ENCODE measurements at regions not wholly inside any gene's neighbourhood (a gene's known extent, or its start where the extent isn't known, plus 50 kb on each side); places are given as distances from the start of the nearest gene placed in this dataset.

DNA sequence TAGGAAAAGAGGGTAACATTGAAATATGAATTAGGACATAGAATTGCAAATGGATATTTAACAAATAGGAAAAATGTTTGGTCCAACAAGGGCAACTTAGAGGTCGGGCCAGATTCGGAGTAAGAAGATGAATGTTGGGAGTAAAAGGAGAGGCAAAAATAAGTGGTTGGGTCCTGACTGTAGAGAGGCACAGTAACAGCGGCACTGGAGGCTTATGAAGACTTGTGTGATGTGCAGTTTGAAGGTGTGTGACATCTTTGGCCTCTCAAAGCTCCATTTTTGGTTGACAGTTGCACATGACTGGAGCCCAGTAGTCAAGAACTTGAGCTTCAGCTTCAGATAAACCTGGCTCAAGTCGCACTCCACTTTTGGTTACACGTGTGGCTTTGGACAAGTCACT lies 109.9 kb upstream of the PAXBP1 start:
- DNase-seq (ENCODE audit: low read depth in 4 of 4, low spot score in 2 of 4): no peak

DNA sequence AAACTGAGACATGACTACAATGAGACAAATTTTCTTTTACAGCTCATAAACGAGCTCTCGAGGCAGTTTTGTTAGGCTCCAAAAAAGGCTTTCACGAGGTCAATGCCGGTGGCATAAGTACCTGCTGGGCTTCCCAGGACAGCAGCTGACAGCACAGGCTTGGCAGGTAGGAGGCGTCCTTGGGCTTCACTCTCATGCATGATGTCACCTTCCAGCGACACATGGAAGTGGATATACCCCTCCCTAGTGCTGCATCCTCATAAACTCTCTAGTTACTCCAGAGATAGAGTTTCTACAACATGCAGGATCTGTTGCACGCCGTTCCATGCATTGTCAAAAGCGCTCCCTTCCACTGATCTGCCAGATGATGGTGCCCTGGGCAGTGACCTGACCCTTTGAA lies 112.5 kb upstream of the PAXBP1 start:
- no peak for DNase-seq (ENCODE audit: low read depth in 4 of 4, low spot score in 2 of 4)

- DNase-seq (ENCODE audit: low read depth in 4 of 4, low spot score in 2 of 4): no peak
Measured at GRCh38 chr21:32886339-32886738, 114.8 kb upstream of the PAXBP1 start.

DNA sequence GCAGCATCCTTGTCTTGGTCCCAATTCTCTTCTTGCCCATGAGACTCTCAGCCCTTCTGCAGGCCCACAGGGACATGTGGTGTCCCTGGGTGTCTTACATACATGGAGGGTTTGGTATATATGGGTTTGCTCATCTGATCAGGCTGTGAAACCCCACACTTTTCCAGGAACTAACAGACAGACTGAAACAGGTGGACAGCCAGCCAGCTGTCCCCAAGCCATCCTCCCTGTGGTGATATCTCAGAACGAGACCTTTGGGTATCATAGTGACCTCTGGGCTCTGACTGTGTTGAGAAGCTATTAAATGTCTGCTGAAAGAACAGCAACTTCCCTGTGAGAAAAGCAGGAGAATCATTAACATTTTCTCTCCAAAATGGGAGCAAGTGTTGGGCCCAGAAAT lies 115.5 kb upstream of the PAXBP1 start:
- DNase-seq (ENCODE audit: low read depth in 4 of 4, low spot score in 2 of 4): no peak

DNA sequence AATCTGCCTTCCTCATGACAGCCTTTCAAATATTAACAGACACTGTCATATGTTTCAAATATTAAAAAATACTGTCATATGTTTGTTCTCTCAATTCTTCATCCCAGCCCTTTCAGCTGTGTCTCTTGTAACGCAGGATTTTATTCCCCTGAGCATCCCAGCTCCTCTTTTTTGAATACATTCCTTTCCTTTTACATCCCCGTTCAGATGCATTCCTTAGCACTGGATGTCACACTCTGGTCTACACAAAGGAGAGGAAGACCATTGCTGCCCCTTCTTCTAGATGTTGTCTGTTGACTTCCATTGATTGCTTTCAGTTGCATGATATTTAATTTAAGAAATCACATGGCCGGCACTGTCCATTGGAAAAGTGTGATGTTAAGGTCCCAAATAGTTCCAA lies 117.4 kb upstream of the PAXBP1 start:
- no peak for DNase-seq (ENCODE audit: low read depth in 4 of 4, low spot score in 2 of 4)

DNA sequence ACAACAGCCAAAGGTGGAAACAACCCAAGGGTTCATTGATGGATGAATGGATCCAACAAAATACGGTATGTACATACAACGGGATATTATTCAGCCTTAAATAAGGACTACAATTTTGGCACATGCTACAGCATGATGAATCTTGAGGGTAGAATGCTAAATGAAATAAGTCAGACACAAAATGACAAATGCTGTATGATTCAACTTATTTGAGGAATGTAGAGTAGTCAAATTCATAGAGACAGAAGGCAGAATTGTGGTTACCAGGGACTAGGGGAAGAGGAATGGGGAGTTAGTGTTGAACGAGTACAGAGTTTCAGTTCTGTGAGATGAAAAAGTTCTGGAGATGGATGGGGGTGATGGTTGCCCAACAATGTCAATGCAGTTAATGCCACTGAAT lies 118.0 kb upstream of the PAXBP1 start:
- no peak for DNase-seq (ENCODE audit: low read depth in 4 of 4, low spot score in 2 of 4)

DNA sequence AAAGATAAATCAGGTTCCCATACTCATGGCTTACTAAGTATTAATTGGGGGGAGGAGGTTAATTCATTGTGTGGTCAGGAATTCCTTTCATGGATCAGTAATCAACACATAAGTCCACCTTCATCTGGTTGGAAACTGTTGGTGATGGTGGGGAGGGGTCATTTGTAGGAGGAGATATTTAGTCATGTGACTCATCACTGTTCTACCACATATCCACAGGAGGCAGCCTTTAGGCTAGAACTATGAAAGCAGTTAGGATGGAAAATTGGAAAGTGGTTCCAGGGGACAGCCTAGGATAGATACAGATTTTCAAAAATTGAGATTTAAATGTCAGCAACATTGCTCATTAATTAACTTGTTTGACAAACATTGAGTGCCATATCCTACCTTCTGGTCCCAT lies 122.8 kb upstream of the PAXBP1 start:
- DNase-seq (ENCODE audit: low read depth in 4 of 4, low spot score in 2 of 4): no peak

GRCh38 chr21:32900814-32901213 lies 124.9 kb upstream of the OLIG2 start:
- no peak for DNase-seq (ENCODE audit: low read depth in 4 of 4, low spot score in 2 of 4)

- DNase-seq (ENCODE audit: low read depth in 4 of 4, low spot score in 2 of 4): no peak
Measured at GRCh38 chr21:32907521-32907920, 118.2 kb upstream of the OLIG2 start.

GRCh38 chr21:32908534-32908933 lies 117.2 kb upstream of the OLIG2 start:
- DNase-seq (ENCODE audit: low read depth in 4 of 4, low spot score in 2 of 4): no peak

DNA sequence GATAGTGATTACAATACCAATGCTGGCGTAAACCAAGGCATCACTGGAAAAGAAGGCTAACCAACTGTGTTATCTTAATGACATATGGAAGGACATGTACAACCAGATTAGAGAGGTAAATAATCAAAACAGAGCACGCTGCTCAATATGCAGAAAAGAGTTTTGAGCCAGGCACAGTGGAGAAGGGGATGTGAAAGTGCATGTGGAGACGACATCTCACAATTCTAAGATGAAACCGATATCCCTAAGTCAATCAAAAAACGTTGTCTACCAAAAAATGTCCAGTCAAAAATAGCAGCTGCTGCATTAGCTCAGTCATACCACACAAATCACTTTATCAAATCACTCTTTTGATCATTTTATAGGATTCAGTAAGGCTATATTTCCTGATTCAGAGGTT lies 116.3 kb upstream of the OLIG2 start:
- DNase-seq (ENCODE audit: low read depth in 4 of 4, low spot score in 2 of 4): no peak

DNA sequence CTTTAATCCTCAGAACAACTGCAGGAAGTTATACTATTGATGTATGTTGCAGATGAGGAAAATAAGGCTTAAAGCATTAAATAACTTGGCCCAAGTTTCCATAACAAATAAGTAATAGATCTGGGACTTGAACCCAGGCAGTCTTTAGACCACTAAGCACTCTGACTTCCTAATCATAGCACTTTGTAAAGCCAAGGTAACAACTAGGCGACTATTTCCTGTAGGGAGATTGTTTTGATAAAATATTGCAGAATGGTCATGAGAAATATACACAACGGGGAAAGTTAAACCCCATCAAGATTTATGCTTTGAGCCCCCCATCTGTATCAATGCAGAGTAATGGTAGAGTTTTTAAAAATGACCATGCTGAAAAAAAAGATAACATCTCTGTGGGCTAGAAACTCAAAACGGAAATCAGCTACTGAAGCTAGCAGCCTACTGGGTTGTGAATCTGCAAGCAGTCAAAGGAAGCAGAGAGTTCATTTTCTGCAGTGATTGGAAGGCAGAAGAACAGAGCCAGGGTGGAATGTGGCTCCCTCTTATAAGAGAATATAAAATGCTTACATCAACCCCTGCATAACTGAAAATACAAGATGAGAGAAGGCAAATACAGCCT lies 111.2 kb upstream of the OLIG2 start:
- no peak for DNase-seq (ENCODE audit: low read depth in 4 of 4, low spot score in 2 of 4)

DNA sequence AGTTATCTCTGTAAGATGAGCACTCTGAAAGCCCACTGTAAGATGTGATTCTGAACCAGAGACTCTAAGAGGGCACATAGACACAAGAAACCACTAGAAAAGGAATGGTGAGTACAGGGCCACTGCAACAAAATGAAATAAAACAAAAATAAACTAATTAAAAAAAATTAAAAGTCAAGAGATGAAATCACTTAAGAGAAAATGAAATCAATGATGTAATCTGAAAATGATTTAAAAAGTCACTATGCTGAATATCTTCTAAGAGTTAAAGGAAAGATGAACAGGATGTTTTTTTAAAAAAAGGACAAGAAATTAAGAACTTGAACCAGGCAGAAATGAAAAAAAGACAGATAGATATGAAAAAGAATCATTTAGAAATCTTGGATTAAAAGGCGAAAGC lies 110.6 kb upstream of the OLIG2 start:
- DNase-seq (ENCODE audit: low read depth in 4 of 4, low spot score in 2 of 4): no peak

DNA sequence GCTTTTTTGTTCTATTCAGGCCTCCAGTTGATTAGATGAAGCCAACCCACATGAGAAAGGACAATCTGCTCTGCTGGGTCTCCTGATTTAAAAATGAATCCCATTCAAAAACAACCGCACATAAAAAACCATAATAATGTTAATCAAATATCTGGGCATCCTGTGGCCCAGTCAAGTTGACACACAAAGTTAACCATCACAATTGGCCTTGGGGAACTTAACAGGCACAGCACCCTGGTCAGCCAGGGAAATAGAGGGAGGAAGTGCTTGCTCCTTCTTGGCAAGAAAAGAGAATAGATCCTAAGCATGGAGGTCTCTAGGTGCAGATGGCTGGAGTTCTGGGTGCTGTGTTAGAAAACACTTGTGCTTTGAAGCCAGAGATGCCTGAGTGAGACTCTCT lies 109.6 kb upstream of the OLIG2 start:
- no peak for DNase-seq (ENCODE audit: low read depth in 4 of 4, low spot score in 2 of 4)

DNA sequence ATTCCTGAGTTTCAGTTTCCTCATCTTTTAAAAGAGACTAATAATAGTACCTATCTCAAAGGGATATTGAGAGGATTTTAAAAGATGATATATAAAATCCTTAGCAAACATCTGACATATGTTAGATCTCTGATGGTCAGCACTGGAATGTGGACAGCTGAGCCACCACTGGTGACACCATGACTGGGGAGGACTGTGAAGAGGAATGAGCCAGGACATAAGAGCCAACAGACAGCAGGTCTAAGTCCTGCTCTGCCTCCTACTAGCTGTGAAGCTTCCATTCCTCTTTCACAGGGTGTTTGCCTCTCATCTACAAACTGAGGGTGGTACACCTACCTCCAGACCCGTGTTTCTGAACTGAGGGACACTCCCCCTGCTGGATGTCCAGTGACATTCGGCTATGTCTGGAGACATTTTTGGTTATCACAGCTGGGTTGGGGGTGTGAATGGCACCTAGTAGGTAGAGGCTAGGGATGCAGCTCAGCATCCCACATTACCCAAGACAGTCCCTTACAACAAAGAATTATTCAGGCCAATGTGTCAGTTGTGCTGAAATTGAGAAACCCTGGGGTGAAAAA lies 109.1 kb upstream of the OLIG2 start:
- DNase-seq (ENCODE audit: low read depth in 4 of 4, low spot score in 2 of 4): no peak

- DNase-seq (ENCODE audit: low read depth in 4 of 4, low spot score in 2 of 4): no peak
Measured at GRCh38 chr21:32917362-32918135, 108.2 kb upstream of the OLIG2 start.

- DNase-seq (ENCODE audit: low read depth in 4 of 4, low spot score in 2 of 4): no peak
Measured at GRCh38 chr21:32918478-32919120, 107.1 kb upstream of the OLIG2 start.

DNA sequence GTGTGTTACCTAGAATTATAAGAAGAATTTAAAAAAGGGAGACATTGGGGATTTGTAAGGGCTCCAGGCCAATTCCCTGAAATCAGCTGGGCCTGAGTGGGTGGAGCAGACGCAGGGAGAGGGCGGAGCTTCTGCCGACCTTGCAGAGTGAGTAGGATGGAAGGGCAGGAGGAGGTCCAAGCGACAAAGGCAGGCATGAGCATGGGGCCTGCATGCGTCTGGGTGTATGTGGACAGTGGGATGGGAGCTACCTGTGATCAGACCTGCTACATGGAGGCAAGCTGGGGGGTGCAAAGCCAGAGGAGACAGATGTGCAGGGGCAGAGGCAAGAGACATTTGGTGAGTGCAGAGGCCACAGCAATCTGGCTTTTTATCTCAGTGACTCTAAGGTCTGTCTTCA lies 105.3 kb upstream of the OLIG2 start:
- DNase-seq (ENCODE audit: low read depth in 4 of 4, low spot score in 2 of 4): no peak

- no peak for DNase-seq (ENCODE audit: low read depth in 4 of 4, low spot score in 2 of 4)
Measured at GRCh38 chr21:32921632-32922230, 104.0 kb upstream of the OLIG2 start.

DNA sequence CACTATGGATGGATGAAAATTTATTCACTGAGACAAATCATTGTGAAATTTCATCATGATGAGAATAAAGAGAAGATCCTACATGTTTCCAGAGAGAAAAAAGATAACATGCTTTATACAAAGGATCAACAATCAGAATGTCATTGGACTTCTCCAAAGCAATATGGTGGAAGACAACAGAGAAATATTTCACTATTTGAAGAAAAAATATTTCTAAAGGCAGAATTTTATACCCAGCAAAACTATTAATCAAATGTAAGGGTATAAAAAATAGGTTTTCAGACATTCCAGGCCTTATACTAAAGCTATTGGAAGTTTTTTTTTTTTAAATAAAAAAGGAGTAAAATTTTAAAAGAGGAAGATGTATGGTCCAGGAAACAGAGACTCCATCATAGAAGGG lies 100.6 kb upstream of the OLIG2 start:
- no peak for DNase-seq (ENCODE audit: low read depth in 4 of 4, low spot score in 2 of 4)

- no peak for DNase-seq (ENCODE audit: low read depth in 4 of 4, low spot score in 2 of 4)
Measured at GRCh38 chr21:32929633-32930038, 96.1 kb upstream of the OLIG2 start.
